ENCODE measurements at regions not wholly inside any gene's neighbourhood (a gene's known extent, or its start where the extent isn't known, plus 50 kb on each side); places are given as distances from the start of the nearest gene placed in this dataset.
"Not testable (repeated sequence)": the region's sequence is repeated elsewhere in the genome, so short reads cannot be mapped to it uniquely, and the experiment has no call there.

DNA sequence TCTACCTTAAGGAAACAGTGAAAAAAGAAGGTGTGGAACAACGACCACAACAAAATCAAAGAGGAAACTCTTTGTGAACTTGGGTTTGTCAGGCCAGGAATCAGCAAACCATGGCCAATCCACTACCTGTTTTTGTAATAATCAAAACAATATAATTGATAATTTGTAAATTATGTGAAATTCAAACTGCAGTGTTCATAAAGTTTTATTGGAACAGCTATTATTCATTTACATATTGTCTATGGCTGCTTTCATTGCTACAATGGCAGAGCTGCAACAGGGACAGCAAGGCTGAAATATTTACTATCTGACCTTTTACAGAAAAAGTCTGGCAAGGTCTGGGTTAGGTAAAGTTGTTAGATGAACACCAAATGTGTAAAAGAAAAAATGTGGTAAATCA lies 77.8 kb upstream of the PLEKHM1 start:
- not testable (repeated sequence) for H3K18ac ChIP-seq (ENCODE audit: low read length); H2AK5ac ChIP-seq (ENCODE audit: low read depth, low read length); H2BK12ac ChIP-seq (ENCODE audit: low read length); H3K27me3 ChIP-seq (ENCODE audit: control insufficient read depth in 3 of 3, insufficient read depth in 3 of 3, low read depth in 1 of 3, low read length in 3 of 3); DNase-seq (ENCODE audit: low spot score); H2BK15ac ChIP-seq (ENCODE audit: low read length); H3K4ac ChIP-seq (ENCODE audit: low read length); H2BK5ac ChIP-seq (ENCODE audit: low read length); H3K79me1 ChIP-seq (ENCODE audit: low read depth, low read length); H4K8ac ChIP-seq (ENCODE audit: low read depth, low read length); H3K14ac ChIP-seq (ENCODE audit: low read length); H3K9me3 ChIP-seq (replicated peaks in 1 of 2; ENCODE audit: control insufficient read depth in 2 of 2, insufficient read depth in 1 of 2, low read depth in 1 of 2, low read length in 2 of 2); H3K23ac ChIP-seq (ENCODE audit: low read depth, low read length, poor library complexity); H3K4me1 ChIP-seq (ENCODE audit: control insufficient read depth in 2 of 2, insufficient read depth in 1 of 2, low read depth in 1 of 2, low read length in 2 of 2); H3K4me3 ChIP-seq (ENCODE audit: low read length in 2 of 2); H2AFZ ChIP-seq (ENCODE audit: low read length); H3K27ac ChIP-seq (replicated peaks; ENCODE audit: low read length); H3K4me2 ChIP-seq (ENCODE audit: insufficient read depth, low read length, poor library complexity, severe bottlenecking); H3K9ac ChIP-seq (ENCODE audit: low read depth, low read length, poor library complexity); H3K36me3 ChIP-seq (replicated peaks in 1 of 2; ENCODE audit: control insufficient read depth in 2 of 2, insufficient read depth in 2 of 2, low read length in 2 of 2); H4K91ac ChIP-seq (ENCODE audit: low read depth, low read length, poor library complexity); H2BK120ac ChIP-seq (ENCODE audit: low read depth, low read length)
- no CpG with 5 or more reads among the region's 1 CpG for WGBS, 2 donors (ENCODE audit: extremely low coverage in 2 of 2, insufficient read length in 2 of 2, insufficient replicate concordance in 1 of 2)

DNA sequence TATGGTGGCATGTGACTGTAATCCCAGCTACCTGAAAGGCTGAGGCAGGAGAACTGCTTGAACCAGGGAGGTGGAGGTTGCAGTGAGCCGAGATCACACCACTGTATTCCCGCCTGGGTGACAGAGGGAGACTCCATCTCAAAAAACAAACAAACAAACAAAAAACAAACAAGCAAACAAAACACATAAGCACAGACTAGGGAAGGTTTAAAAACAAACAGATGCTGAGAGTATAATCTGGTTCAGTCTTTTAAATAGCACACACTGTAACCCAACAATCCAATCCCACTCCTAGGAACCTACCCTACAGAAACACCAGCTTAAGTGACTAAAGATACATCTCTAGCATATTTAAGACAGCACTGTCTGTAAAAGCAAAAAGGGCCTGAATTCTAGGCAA lies 82.8 kb upstream of the PLEKHM1 start:
- not testable (repeated sequence) for H3K9me3 ChIP-seq (replicated peaks in 1 of 2; ENCODE audit: control insufficient read depth in 2 of 2, insufficient read depth in 1 of 2, low read depth in 1 of 2, low read length in 2 of 2); H2BK15ac ChIP-seq (ENCODE audit: low read length); H3K79me1 ChIP-seq (ENCODE audit: low read depth, low read length); H4K8ac ChIP-seq (ENCODE audit: low read depth, low read length); H3K9ac ChIP-seq (ENCODE audit: low read depth, low read length, poor library complexity); H3K27ac ChIP-seq (replicated peaks; ENCODE audit: low read length); H3K4me1 ChIP-seq (ENCODE audit: control insufficient read depth in 2 of 2, insufficient read depth in 1 of 2, low read depth in 1 of 2, low read length in 2 of 2); H2BK12ac ChIP-seq (ENCODE audit: low read length); H3K27me3 ChIP-seq (ENCODE audit: control insufficient read depth in 3 of 3, insufficient read depth in 3 of 3, low read depth in 1 of 3, low read length in 3 of 3); H3K18ac ChIP-seq (ENCODE audit: low read length); H3K4me3 ChIP-seq (ENCODE audit: low read length in 2 of 2); H3K4me2 ChIP-seq (ENCODE audit: insufficient read depth, low read length, poor library complexity, severe bottlenecking); H2AK5ac ChIP-seq (ENCODE audit: low read depth, low read length); H3K23ac ChIP-seq (ENCODE audit: low read depth, low read length, poor library complexity); H2BK120ac ChIP-seq (ENCODE audit: low read depth, low read length); H4K91ac ChIP-seq (ENCODE audit: low read depth, low read length, poor library complexity); H2AFZ ChIP-seq (ENCODE audit: low read length); H2BK5ac ChIP-seq (ENCODE audit: low read length); H3K4ac ChIP-seq (ENCODE audit: low read length); H3K14ac ChIP-seq (ENCODE audit: low read length); DNase-seq (ENCODE audit: low spot score)
- peaks cover 5 to 45% of the 10 kb centered on the region in 2 donors for H3K36me3 ChIP-seq (replicated peaks in 1 of 2; ENCODE audit: control insufficient read depth in 2 of 2, insufficient read depth in 2 of 2, low read length in 2 of 2)
- no CpG with 5 or more reads among the region's 2 CpGs for WGBS, 2 donors (ENCODE audit: extremely low coverage in 2 of 2, insufficient read length in 2 of 2, insufficient replicate concordance in 1 of 2)

DNA sequence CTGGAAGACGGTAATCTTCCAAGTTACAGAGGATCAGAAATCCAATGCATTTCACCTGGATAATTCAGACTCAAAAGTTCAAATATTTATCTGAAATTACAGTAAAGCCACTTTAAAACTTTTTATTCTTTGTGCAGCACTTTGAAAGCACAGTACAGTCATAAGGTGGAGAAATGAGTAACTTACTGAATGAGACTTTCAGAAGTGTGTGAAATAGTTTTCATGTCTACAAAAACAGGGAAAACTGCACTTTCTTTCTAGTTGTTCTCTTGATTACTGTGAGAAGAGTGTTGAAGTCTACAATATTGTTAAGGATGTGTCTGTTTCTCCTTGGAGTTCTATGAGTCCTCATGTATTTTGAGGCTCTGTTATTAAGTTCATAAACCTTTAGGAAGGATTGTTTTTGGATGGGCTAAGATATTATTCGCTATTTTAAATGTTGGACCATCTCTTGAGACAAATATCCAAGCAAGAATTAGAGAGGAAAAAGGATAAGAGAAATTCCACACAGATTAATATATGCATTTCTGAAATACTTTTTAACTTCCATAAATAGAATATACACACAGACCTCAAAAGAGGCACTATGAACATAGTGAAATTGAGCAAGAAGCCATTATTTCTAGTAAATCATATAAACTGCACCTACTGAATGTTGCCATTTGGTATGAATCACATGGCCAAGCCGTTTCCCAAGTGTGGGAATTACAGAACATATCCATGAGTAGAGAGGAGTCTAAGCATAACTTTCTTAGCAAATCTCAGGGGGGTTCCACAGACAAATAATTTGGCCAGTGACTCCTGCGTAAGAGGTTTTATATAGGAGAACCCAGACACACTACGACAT lies 83.6 kb upstream of the PLEKHM1 start:
- H3K4me2 ChIP-seq (ENCODE audit: insufficient read depth, low read length, poor library complexity, severe bottlenecking), result no peak overlapping the region
- no peak overlapping the region for H2AFZ ChIP-seq (ENCODE audit: low read length)
- H4K8ac ChIP-seq (ENCODE audit: low read depth, low read length), result no peak overlapping the region
- no peak overlapping the region for H3K23ac ChIP-seq (ENCODE audit: low read depth, low read length, poor library complexity)
- no peak overlapping the region for H2BK15ac ChIP-seq (ENCODE audit: low read length)
- no peak overlapping the region for H3K4ac ChIP-seq (ENCODE audit: low read length)
- no peak overlapping the region for H2BK12ac ChIP-seq (ENCODE audit: low read length)
- H3K9me3 ChIP-seq (replicated peaks in 1 of 2; ENCODE audit: control insufficient read depth in 2 of 2, insufficient read depth in 1 of 2, low read depth in 1 of 2, low read length in 2 of 2), result no peaks in the 10 kb centered on the region
- no peak overlapping the region for H2BK5ac ChIP-seq (ENCODE audit: low read length)
- no peak for DNase-seq (ENCODE audit: low spot score)
- WGBS, 2 donors (ENCODE audit: extremely low coverage in 2 of 2, insufficient read length in 2 of 2, insufficient replicate concordance in 1 of 2), result no CpG with 5 or more reads among the region's 5 CpGs
- H3K79me1 ChIP-seq (ENCODE audit: low read depth, low read length), result peaks cover 8% of the 10 kb centered on the region
- H3K18ac ChIP-seq (ENCODE audit: low read length), result no peak overlapping the region
- H3K9ac ChIP-seq (ENCODE audit: low read depth, low read length, poor library complexity), result no peak overlapping the region
- H3K4me1 ChIP-seq (ENCODE audit: control insufficient read depth in 2 of 2, insufficient read depth in 1 of 2, low read depth in 1 of 2, low read length in 2 of 2), result peaks cover 0 to 2% of the 10 kb centered on the region in 2 donors
- no peak overlapping the region for H2BK120ac ChIP-seq (ENCODE audit: low read depth, low read length)
- no peaks in the 10 kb centered on the region for H3K27me3 ChIP-seq (ENCODE audit: control insufficient read depth in 3 of 3, insufficient read depth in 3 of 3, low read depth in 1 of 3, low read length in 3 of 3)
- peaks cover 5 to 50% of the 10 kb centered on the region in 2 donors for H3K36me3 ChIP-seq (replicated peaks in 1 of 2; ENCODE audit: control insufficient read depth in 2 of 2, insufficient read depth in 2 of 2, low read length in 2 of 2)
- no peak overlapping the region for H2AK5ac ChIP-seq (ENCODE audit: low read depth, low read length)
- no peak overlapping the region for H3K27ac ChIP-seq (replicated peaks; ENCODE audit: low read length)
- H3K14ac ChIP-seq (ENCODE audit: low read length), result no peak overlapping the region
- no peak overlapping the region for H4K91ac ChIP-seq (ENCODE audit: low read depth, low read length, poor library complexity)
- H3K4me3 ChIP-seq (ENCODE audit: low read length in 2 of 2), result no peak overlapping the region

DNA sequence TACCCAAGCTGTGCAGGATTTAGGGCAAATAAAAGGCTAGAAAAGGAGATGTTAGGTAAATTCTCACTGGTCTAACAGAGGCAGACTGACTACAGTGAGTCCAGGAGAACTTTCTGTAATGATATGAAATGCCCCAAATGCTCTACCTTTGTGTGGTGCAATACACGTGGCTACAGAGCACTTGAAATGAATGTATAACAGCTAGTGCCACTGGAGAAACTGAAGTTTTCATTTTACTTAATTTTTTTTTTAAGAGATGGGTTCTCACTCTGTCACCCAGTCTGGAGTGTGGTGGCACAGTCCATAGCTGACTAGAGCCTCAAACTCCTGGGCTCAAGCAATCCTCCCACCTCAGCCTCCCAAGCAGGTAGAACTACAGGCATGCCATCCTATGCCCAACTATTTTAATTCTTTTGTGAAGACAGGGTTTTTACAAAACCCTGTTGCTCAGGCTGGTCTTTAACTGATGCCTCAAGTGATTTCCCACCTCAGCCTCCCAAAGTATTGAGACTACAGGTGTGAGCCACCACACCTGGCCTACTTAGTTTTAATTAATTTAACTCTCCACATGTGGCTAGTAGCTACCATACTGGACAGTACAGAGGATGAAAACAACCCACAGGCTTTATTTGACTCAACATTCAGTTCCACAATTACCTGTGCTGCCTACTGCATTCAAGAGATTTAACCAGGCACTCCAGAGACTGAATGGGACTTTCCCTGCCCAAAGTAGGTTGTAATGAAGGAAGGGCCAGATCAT lies 84.8 kb upstream of the PLEKHM1 start:
- H3K14ac ChIP-seq (ENCODE audit: low read length), result no peak overlapping the region
- H3K36me3 ChIP-seq (replicated peaks in 1 of 2; ENCODE audit: control insufficient read depth in 2 of 2, insufficient read depth in 2 of 2, low read length in 2 of 2), result peaks cover 5 to 60% of the 10 kb centered on the region in 2 donors
- no peak overlapping the region for H2AK5ac ChIP-seq (ENCODE audit: low read depth, low read length)
- H2BK5ac ChIP-seq (ENCODE audit: low read length), result no peak overlapping the region
- H3K79me1 ChIP-seq (ENCODE audit: low read depth, low read length), result peaks cover 16% of the 10 kb centered on the region
- H2BK15ac ChIP-seq (ENCODE audit: low read length), result no peak overlapping the region
- peaks cover 0 to 3% of the 10 kb centered on the region in 2 donors for H3K4me1 ChIP-seq (ENCODE audit: control insufficient read depth in 2 of 2, insufficient read depth in 1 of 2, low read depth in 1 of 2, low read length in 2 of 2)
- H4K8ac ChIP-seq (ENCODE audit: low read depth, low read length), result no peak overlapping the region
- H3K9me3 ChIP-seq (replicated peaks in 1 of 2; ENCODE audit: control insufficient read depth in 2 of 2, insufficient read depth in 1 of 2, low read depth in 1 of 2, low read length in 2 of 2), result no peaks in the 10 kb centered on the region
- no peak overlapping the region for H3K4me2 ChIP-seq (ENCODE audit: insufficient read depth, low read length, poor library complexity, severe bottlenecking)
- H4K91ac ChIP-seq (ENCODE audit: low read depth, low read length, poor library complexity), result no peak overlapping the region
- no peak overlapping the region for H3K4ac ChIP-seq (ENCODE audit: low read length)
- no peaks in the 10 kb centered on the region for H3K27me3 ChIP-seq (ENCODE audit: control insufficient read depth in 3 of 3, insufficient read depth in 3 of 3, low read depth in 1 of 3, low read length in 3 of 3)
- no peak overlapping the region for H3K27ac ChIP-seq (replicated peaks; ENCODE audit: low read length)
- H2BK120ac ChIP-seq (ENCODE audit: low read depth, low read length), result no peak overlapping the region
- no peak overlapping the region for H2AFZ ChIP-seq (ENCODE audit: low read length)
- no peak overlapping the region for H3K4me3 ChIP-seq (ENCODE audit: low read length in 2 of 2)
- no CpG with 5 or more reads among the region's 1 CpG for WGBS, 2 donors (ENCODE audit: extremely low coverage in 2 of 2, insufficient read length in 2 of 2, insufficient replicate concordance in 1 of 2)
- H3K18ac ChIP-seq (ENCODE audit: low read length), result no peak overlapping the region
- H3K23ac ChIP-seq (ENCODE audit: low read depth, low read length, poor library complexity), result no peak overlapping the region
- H2BK12ac ChIP-seq (ENCODE audit: low read length), result no peak overlapping the region
- H3K9ac ChIP-seq (ENCODE audit: low read depth, low read length, poor library complexity), result no peak overlapping the region
- no peak for DNase-seq (ENCODE audit: low spot score)
